ENCODE measurements at regions not wholly inside any gene's neighbourhood (a gene's known extent, or its start where the extent isn't known, plus 50 kb on each side); places are given as distances from the start of the nearest gene placed in this dataset.

GRCh38 chr7:95674101-95674500, 77.8 kb upstream of the PDK4 start:
- intact Hi-C loops (cut with DNase I), result loop anchor here (10.0 kb wide), 1 partner anchor 69 kb away; no protein-coding TSS in a partner anchor
- no peak for DNase-seq

DNA sequence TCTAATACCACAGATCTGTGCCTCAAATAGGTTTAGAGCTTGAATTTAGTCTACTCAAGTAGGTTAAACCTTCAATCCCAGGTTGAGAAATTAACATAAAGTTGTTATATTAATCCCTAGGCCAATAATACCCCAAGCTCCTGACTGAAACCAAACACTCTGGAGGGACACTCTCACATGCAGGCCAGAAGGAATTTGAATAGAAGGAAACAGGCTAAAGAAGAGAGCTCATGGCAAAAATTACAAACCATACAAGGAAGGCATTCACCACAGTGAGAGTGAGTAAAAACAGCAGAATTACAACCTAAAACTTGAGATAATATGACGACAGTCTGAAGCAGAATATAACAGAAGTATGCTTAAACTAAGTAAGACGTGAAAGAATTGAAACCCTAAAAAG, 76.1 kb upstream of the PDK4 start:
- DNase-seq, result no peak
- intact Hi-C loops (cut with DNase I), result loop anchor here (10.0 kb wide), 1 partner anchor 68 kb away; no protein-coding TSS in a partner anchor

DNA sequence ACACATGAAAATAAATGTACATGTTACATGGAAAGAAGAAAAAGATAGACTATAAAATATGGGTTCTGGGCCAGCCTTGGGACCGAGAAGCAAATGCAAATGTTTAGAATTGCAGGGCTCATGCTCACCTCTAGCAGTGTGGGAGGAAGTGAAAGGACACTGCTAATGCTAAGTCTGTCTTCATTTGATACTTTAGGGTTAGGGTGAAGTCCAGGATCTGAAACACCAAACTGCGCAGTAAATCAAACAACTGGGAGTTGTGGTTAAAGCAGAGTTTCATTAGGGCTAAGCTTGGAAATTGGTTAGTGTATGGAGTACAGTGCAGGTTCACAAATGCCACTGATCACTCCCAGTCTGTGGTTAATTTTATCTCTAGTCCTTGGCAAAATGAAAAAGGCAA, 73.2 kb upstream of the PDK4 start:
- intact Hi-C loops (cut with DNase I), result no loop called here
- DNase-seq, result no peak

DNA sequence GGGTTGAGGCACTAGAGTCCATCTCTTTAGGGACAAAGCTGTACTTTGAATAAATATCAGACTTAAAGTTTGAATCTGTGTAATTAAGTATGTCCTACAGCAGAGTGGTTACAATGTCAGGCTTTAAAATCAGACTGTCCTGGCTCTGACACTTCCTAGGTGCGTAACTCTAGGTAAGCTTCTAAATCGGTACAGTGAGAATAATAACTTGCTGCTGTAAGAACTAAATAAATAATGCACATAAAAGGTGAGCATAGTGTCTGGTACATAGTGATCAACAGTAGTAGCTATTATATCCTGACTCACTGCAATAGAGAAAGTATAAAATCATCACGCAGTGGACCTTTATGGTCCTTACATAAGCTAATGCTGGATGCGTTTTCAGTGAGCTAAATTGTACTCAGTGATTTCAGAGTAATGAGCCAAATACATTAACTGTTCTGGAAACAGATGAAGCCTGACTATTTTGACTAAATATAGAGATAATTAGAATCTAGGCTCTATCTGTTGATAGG, 72.2 kb upstream of the PDK4 start:
- intact Hi-C loops (cut with DNase I), result no loop called here
- DNase-seq, result no peak

GRCh38 chr7:95662987-95663386, 66.7 kb upstream of the PDK4 start:
- intact Hi-C loops (cut with DNase I), result no loop called here
- DNase-seq, result no peak

GRCh38 chr7:95660023-95660434, 63.7 kb upstream of the PDK4 start:
- DNase-seq, result no peak
- intact Hi-C loops (cut with DNase I), result no loop called here

DNA sequence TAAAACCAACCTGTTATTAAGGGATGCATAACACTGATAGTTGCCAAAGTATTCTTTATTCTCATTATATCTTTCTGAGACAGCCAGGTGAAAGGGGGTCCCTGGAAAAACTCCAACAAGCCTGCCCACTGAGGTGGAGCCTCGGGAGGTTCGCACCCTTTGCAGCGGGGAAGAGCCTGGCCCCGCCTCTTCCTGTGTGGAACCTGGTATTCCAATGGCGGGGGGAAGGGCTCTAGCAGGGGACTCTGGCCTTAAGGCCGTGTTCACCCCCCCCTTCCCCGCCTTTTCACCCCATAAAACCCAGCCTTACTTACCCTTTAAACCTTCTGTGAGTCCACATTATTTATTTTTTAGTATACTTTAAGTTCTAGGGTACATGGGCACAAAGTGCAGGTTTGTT, 62.4 kb upstream of the PDK4 start:
- intact Hi-C loops (cut with DNase I), result no loop called here
- no peak for DNase-seq

DNA sequence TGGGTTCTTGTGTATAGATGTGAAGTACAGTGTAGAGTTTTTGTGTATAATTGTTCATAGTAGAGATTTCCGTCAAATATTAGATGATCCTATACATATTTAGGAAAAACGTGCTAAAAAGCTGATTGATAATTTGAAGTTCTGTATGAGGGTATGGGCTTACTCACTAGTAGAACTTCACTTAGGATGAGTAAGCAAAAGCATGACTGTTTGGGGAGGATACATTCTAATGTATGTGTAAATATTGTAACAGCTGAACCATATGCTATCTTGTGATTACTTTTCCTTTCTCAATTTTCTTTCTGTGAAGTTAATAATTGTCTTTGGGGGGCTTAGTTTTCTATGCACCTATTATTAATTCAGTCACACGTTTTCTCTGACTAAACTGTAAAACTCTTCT, 53.2 kb upstream of the PDK4 start:
- intact Hi-C loops (cut with DNase I), result no loop called here
- DNase-seq, result no peak

DNA sequence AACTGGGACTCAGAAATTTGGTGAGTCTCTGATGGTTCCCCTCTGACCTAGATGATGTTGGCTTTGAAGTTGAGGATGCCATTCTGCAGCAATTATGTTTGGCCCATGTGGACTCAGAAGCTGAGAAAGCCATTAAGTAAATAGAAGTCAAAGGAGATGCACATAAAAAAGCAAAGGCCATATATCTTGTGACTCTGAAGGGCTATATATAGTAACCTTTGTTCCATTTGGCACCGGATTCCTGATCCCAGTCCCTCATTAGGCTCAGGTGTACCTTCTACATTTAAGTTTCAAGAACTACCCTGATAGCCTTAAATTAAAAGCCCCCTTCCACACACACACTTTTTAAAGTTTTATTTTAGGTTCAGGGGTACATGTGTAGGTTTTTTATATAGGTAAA, 50.0 kb upstream of the PDK4 start:
- intact Hi-C loops (cut with DNase I), result no loop called here
- no peak for DNase-seq
